CD8-positive, alpha-beta memory T cell (primary cell): ENCODE measurements at regions not wholly inside any gene's neighbourhood (a gene's known extent, or its start where the extent isn't known, plus 50 kb on each side); places are given as distances from the start of the nearest gene placed in this dataset.
"Not testable (repeated sequence)": the region's sequence is repeated elsewhere in the genome, so short reads cannot be mapped to it uniquely, and the experiment has no call there.

Experiments
- CTCF ChIA-PET: fragments of 350-600 bp; sonication (Branson Sonifier 250); formaldehyde crosslinking; loops from one replicate; lab custom pipeline; 2021; ENCODE audit warnings: antibody characterized with exemption; lab: Charles Lee
- POLR2A ChIA-PET: fragments of 350-600 bp; sonication (Branson Sonifier 250); formaldehyde crosslinking; loops from one replicate; lab custom pipeline; 2021; ENCODE audit warnings: antibody characterized with exemption; lab: Charles Lee
- DNase-seq, 5 donors: peaks; one replicate each; pipeline versions ENCODE4 v3.0.0 to v3.0.0-alpha.2; 2020 to 2022; ENCODE audit warnings: mixed read lengths in 1 of 5
- H3K27ac ChIP-seq: one replicate; pipeline ENCODE4 v1.7.0; 2013; ENCODE audit warnings: low read depth, mild to moderate bottlenecking, low read length, moderate library complexity
- H3K27me3 ChIP-seq: 2 replicates; pipeline ENCODE4 v1.7.0; 2013; ENCODE audit warnings: low read length, mild to moderate bottlenecking; ENCODE audit not compliant: insufficient read depth, poor library complexity, severe bottlenecking
- H3K36me3 ChIP-seq: 2 replicates; pipeline ENCODE4 v1.7.0; 2013; ENCODE audit warnings: mild to moderate bottlenecking, low read length, moderate library complexity; ENCODE audit not compliant: insufficient read depth
- H3K4me1 ChIP-seq: 2 replicates; pipeline ENCODE4 v1.7.0; 2013; ENCODE audit warnings: mild to moderate bottlenecking, low read length, moderate library complexity; ENCODE audit not compliant: insufficient read depth
- H3K4me3 ChIP-seq: 2 replicates; pipeline ENCODE4 v1.7.0; 2013; ENCODE audit warnings: mild to moderate bottlenecking, low read length
- H3K9me3 ChIP-seq: 2 replicates; pipeline ENCODE4 v1.7.0; 2013; ENCODE audit warnings: mild to moderate bottlenecking, low read length
- H3K27ac Mint-ChIP-seq, 8 donors: one replicate each; pipeline ENCODE4 v1.8.0; 2020 to 2021; ENCODE audit warnings: mixed read lengths in 8 of 8, mild to moderate bottlenecking in 6 of 8, inconsistent platforms in 3 of 8, moderate library complexity in 3 of 8
- H3K27me3 Mint-ChIP-seq, 2 donors: one replicate each; pipeline ENCODE4 v1.8.0; 2020 to 2021; ENCODE audit warnings: mixed read lengths in 2 of 2, mild to moderate bottlenecking in 1 of 2, moderate library complexity in 1 of 2
- H3K36me3 Mint-ChIP-seq, 3 donors: one replicate each; pipeline ENCODE4 v1.8.0; 2020 to 2021; ENCODE audit warnings: mixed read lengths in 3 of 3, inconsistent platforms in 1 of 3, mild to moderate bottlenecking in 1 of 3
- H3K4me1 Mint-ChIP-seq, 3 donors: one replicate each; pipeline ENCODE4 v1.8.0; 2020 to 2021; ENCODE audit warnings: mixed read lengths in 3 of 3, inconsistent platforms in 1 of 3, mild to moderate bottlenecking in 1 of 3
- H3K4me3 Mint-ChIP-seq, 7 donors: one replicate each; pipeline ENCODE4 v1.8.0; 2020 to 2021; ENCODE audit warnings: mixed read lengths in 7 of 7, mild to moderate bottlenecking in 6 of 7, moderate library complexity in 4 of 7, inconsistent platforms in 2 of 7
- H3K9me3 Mint-ChIP-seq, 5 donors: one replicate each; pipeline ENCODE4 v1.8.0; 2020 to 2022; ENCODE audit warnings: mixed read lengths in 5 of 5, mild to moderate bottlenecking in 3 of 5, moderate library complexity in 2 of 5, inconsistent platforms in 1 of 5

DNA sequence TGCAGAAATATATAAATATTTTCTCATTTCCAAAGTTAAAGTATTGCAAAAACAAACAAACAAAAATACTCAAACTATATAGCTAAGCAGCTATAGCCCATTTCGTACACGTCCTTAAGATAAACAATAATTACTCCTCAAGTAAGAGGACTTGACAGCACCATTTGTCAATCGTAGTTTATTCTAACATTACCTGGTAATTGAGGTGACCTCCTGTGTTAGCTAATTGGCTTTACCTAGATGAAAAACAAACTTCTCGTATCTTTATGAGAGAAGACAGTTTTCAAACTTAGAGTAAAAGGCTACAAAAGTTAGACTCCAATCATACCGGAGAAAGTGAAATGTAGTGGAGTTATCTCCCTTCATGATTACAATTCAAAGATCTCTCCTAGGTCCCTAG lies 1876.1 kb upstream of the PCDH20 start:
- Mint-ChIP-seq H3K9me3 (peaks cover 0 to 5% (median 2%) of the 10 kb centered on the region in 5 donors), H3K27ac (no peak overlapping the region), H3K36me3 (no peaks in the 10 kb centered on the region), H3K27me3 (no peaks in the 10 kb centered on the region), H3K4me3 (no peak overlapping the region), H3K4me1 (no peaks in the 10 kb centered on the region)
- ChIA-PET POLR2A (no interaction called here), CTCF (no interaction called here)
- no peak for DNase-seq
- Histone ChIP-seq H3K36me3 (no peaks in the 10 kb centered on the region), H3K9me3 (no peaks in the 10 kb centered on the region), H3K4me1 (no peaks in the 10 kb centered on the region), H3K27me3 (no peaks in the 10 kb centered on the region), H3K27ac (no peak overlapping the region), H3K4me3 (no peak overlapping the region)

DNA sequence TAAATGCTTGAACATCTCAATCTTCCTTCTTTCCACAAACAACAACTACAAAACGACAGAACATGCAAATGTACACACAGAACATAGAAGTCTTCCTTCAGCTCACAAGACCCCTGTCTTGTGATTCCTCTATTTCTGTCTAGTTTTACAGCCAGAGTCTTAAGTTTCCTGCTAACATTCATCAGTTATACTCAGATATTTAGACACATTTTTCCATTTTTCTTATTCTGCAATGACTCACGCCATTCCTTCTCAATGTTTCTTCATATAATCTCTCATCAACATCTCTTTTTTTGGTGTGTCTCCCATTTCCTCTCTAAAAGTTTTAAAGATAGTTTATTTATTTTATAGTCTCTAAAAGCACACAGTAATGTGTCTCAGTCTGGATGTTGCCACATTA lies 1872.9 kb upstream of the PCDH20 start:
- ChIA-PET POLR2A (no interaction called here), CTCF (no interaction called here)
- H3K4me1 ChIP-seq: no peaks in the 10 kb centered on the region
- no peaks in the 10 kb centered on the region for H3K9me3 ChIP-seq
- H3K27me3 ChIP-seq: no peaks in the 10 kb centered on the region
- H3K4me3 ChIP-seq: no peak overlapping the region
- H3K27ac Mint-ChIP-seq: no peak overlapping the region
- no peaks in the 10 kb centered on the region for H3K27me3 Mint-ChIP-seq
- DNase-seq: no peak
- no peak overlapping the region for H3K4me3 Mint-ChIP-seq
- no peaks in the 10 kb centered on the region for H3K36me3 ChIP-seq
- H3K4me1 Mint-ChIP-seq: no peaks in the 10 kb centered on the region
- H3K27ac ChIP-seq: no peak overlapping the region
- peaks cover 5 to 17% (median 11%) of the 10 kb centered on the region in 5 donors for H3K9me3 Mint-ChIP-seq
- H3K36me3 Mint-ChIP-seq: no peaks in the 10 kb centered on the region

DNA sequence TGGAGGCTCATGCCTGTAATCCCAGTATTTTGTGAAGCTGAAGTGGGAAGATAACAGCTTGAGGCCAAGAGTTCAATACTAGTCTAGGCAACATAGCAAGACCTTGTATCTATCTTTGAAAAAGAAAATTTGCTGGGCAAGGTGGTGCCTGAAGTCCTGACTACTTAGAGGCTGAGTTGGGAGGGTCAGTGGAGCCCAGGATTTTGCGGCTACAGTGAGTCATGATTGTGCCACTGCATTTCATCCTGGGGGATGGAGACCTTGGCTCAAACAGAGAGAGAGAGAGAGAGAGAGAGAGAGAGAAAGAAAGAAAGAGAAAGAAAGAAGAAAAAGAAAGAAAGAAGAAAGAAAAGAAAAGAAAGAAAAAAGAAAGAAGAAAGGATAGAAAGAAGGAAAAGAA lies 1872.3 kb upstream of the PCDH20 start:
- H3K9me3 Mint-ChIP-seq: peaks cover 5 to 20% (median 11%) of the 10 kb centered on the region in 5 donors
- Histone ChIP-seq H3K27me3 (no peaks in the 10 kb centered on the region), H3K9me3 (no peaks in the 10 kb centered on the region), H3K36me3 (no peaks in the 10 kb centered on the region), H3K4me1 (no peaks in the 10 kb centered on the region), H3K4me3 (no peak overlapping the region), H3K27ac (no peak overlapping the region)
- no peaks in the 10 kb centered on the region for H3K4me1 Mint-ChIP-seq
- H3K27me3 Mint-ChIP-seq: no peaks in the 10 kb centered on the region
- ChIA-PET POLR2A (no interaction called here), CTCF (no interaction called here)
- no peak overlapping the region for H3K27ac Mint-ChIP-seq
- no peaks in the 10 kb centered on the region for H3K36me3 Mint-ChIP-seq
- no peak for DNase-seq
- no peak overlapping the region for H3K4me3 Mint-ChIP-seq

DNA sequence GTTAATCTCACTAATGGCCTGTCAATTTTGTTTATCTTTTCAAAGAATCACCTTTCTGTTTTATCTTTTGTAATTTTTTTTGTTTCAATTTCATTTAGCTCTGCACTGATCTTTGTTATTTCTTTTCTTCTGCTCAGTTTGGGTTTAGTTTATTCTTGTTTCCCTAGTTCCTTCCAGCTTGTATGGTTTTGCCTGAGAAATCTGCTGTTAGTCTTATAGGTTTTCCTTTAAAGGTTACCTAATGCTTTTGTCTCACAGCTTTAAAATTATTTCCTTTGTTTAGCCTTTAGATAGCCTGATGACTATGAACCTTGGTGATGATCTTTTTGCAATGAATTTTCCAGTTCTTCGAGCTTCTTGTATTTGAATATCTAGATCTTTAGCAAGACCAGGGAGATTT lies 1869.8 kb upstream of the PCDH20 start:
- no peaks in the 10 kb centered on the region for H3K36me3 Mint-ChIP-seq
- no peaks in the 10 kb centered on the region for H3K27me3 Mint-ChIP-seq
- CTCF ChIA-PET: no interaction called here
- H3K4me3 Mint-ChIP-seq: no peak overlapping the region
- no peak for DNase-seq
- no peaks in the 10 kb centered on the region for H3K4me1 Mint-ChIP-seq
- H3K36me3 ChIP-seq: no peaks in the 10 kb centered on the region
- H3K9me3 ChIP-seq: no peaks in the 10 kb centered on the region
- H3K27me3 ChIP-seq: no peaks in the 10 kb centered on the region
- no peaks in the 10 kb centered on the region for H3K4me1 ChIP-seq
- H3K27ac Mint-ChIP-seq: no peak overlapping the region
- POLR2A ChIA-PET: no interaction called here
- no peak overlapping the region for H3K4me3 ChIP-seq
- no peak overlapping the region for H3K27ac ChIP-seq
- H3K9me3 Mint-ChIP-seq: peaks cover 3 to 25% (median 11%) of the 10 kb centered on the region in 5 donors

DNA sequence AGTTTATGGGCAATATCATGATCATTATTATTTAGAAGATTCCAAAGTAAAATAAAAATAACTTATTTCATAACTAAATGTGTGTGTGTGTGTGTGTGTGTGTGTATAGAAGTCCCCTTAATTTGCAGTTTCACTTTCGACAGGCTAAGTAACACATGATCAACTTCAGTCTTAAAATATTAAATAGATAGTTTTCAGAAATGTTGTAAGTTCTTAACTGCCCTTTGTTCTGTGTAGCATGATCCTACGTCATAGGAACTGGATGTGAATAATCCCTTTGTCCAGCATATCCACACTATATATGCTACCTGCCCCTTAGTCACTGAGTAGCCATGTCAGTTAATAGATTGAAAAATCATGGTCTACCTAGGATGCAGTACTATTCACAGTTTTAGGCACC lies 1863.5 kb upstream of the PCDH20 start:
- H3K36me3 ChIP-seq: no peaks in the 10 kb centered on the region
- H3K4me1 Mint-ChIP-seq: no peaks in the 10 kb centered on the region
- CTCF ChIA-PET: no interaction called here

DNA sequence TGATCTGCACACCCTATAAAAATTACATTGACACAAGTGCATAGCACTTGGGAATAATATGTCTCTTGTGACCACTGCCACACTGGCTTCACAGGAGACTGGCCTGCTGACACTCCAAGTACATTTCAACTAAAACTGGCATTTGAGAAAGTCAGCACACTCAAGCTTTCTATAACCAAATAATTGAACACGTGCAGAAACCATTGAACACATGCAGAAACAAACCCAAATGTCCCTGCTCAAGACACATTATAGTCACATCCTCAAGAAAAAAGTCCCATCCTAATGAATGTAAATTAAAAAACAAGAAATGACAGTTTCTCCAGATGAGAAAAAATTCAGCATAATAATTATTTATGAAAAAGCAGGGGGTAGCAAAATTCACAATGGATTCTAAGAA lies 1859.1 kb upstream of the PCDH20 start:
- H3K27ac ChIP-seq: no peak overlapping the region
- CTCF ChIA-PET: no interaction called here
- H3K27me3 Mint-ChIP-seq: no peaks in the 10 kb centered on the region
- H3K27me3 ChIP-seq: no peaks in the 10 kb centered on the region
- no peaks in the 10 kb centered on the region for H3K4me1 ChIP-seq
- no peaks in the 10 kb centered on the region for H3K4me1 Mint-ChIP-seq
- H3K9me3 Mint-ChIP-seq: peaks cover 0 to 42% (median 7%) of the 10 kb centered on the region in 5 donors
- H3K4me3 ChIP-seq: no peak overlapping the region
- H3K36me3 ChIP-seq: no peaks in the 10 kb centered on the region
- H3K9me3 ChIP-seq: no peaks in the 10 kb centered on the region
- no peak overlapping the region for H3K4me3 Mint-ChIP-seq
- POLR2A ChIA-PET: no interaction called here
- no peak overlapping the region for H3K27ac Mint-ChIP-seq
- no peaks in the 10 kb centered on the region for H3K36me3 Mint-ChIP-seq
- no peak for DNase-seq

More for the DNA sequence above, 1863.5 kb upstream of the PCDH20 start:
- H3K27me3 ChIP-seq: no peaks in the 10 kb centered on the region
- H3K27ac ChIP-seq: no peak overlapping the region
- Mint-ChIP-seq H3K4me3 (no peak overlapping the region), H3K27me3 (no peaks in the 10 kb centered on the region), H3K27ac (no peak overlapping the region), H3K36me3 (no peaks in the 10 kb centered on the region), H3K9me3 (peaks cover 0 to 37% (median 10%) of the 10 kb centered on the region in 5 donors)
- POLR2A ChIA-PET: no interaction called here
- DNase-seq: no peak
- H3K4me3 ChIP-seq: no peak overlapping the region
- H3K9me3 ChIP-seq: no peaks in the 10 kb centered on the region
- no peaks in the 10 kb centered on the region for H3K4me1 ChIP-seq

DNA sequence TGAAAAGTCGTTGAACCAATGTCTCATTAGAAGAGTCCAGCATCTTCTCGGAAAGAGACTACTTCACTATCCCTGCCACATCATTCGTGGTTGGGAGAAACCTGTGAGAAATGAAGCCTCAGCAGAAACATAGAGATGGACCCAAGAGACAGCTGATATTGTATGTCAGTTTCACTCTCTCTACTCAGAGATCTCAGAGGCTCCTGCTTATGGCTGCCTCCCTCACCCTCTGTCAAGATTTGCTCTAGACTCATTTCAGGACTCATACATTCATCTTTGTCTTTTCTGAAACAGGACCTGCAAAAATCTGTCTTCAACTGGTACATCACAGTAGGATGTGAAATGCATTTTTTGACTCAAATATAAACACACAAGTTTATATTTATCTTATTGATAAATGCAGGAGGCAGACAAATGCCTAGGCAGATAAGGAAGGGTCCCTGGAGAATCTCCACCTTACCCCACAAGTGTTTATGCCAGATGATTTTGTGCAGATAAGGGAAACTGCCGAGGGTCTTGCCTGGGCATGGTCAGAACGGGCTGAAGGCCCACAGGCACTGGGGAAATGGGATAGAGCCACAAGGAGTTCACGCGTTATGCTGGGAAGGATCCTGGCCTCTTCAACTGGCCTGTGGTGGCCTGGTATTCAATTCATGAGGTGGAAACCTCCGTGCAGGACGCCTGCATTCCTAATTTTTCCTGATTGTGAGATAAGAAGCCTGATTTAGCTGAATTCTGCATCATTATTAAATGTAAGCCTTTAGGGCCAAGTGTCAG lies 1834.0 kb upstream of the PCDH20 start:
- CTCF ChIA-PET: no interaction called here
- H3K27me3 Mint-ChIP-seq: peaks cover 0 to under 1% of the 10 kb centered on the region in 2 donors
- Histone ChIP-seq H3K27me3 (no peaks in the 10 kb centered on the region), H3K36me3 (no peaks in the 10 kb centered on the region), H3K4me1 (no peaks in the 10 kb centered on the region), H3K4me3 (no peak overlapping the region), H3K9me3 (no peaks in the 10 kb centered on the region), H3K27ac (no peak overlapping the region)
- no peak overlapping the region for H3K4me3 Mint-ChIP-seq
- POLR2A ChIA-PET: no interaction called here
- H3K9me3 Mint-ChIP-seq: peaks cover 3 to 22% (median 12%) of the 10 kb centered on the region in 5 donors
- H3K4me1 Mint-ChIP-seq: no peaks in the 10 kb centered on the region
- H3K27ac Mint-ChIP-seq: no peak overlapping the region
- H3K36me3 Mint-ChIP-seq: no peaks in the 10 kb centered on the region
- DNase-seq: no peak

DNA sequence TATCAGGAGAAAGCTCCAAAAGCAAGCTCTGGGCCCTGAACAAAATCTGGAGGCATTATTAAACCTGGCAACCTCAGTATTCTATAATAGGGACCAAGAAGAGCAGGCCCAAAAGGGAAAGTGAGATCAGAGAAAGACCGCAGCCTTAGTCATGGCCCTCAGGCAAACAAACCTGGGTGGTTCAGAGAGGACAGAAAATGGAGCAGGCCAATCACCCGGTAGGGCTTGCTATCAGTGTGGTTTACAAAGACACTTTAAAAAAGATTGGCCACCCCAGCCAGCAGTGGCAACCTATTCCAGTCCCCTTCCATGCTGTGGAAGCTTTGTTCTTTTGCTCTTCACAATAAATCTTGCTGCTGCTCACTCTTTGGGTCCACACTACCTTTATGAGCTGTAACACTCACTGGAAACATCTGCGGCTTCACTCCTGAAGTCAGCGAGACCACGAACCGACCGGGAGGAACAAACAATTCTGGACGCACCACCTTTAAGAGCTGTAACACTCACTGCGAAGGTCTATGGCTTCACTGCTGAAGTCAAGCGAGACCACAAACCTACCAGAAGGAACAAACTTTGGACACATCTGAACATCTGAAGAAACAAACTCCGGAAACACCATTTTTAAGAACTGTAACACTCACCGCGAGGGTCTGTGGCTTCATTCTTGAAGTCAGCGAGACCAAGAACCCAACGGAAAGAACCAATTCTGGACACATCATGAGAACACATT lies 1821.2 kb upstream of the PCDH20 start:
- CTCF ChIA-PET, DNase-seq, H3K27me3 Mint-ChIP-seq, H3K27ac ChIP-seq, POLR2A ChIA-PET, H3K4me1 ChIP-seq, H3K36me3 ChIP-seq, H3K27me3 ChIP-seq, H3K4me3 ChIP-seq, H3K4me1 Mint-ChIP-seq, H3K27ac Mint-ChIP-seq, H3K4me3 Mint-ChIP-seq, H3K36me3 Mint-ChIP-seq, H3K9me3 ChIP-seq: not testable (repeated sequence)
- peaks cover 0 to 41% (median 13%) of the 10 kb centered on the region in 5 donors for H3K9me3 Mint-ChIP-seq
